ENCODE measurements at regions not wholly inside any gene's neighbourhood (a gene's known extent, or its start where the extent isn't known, plus 50 kb on each side); places are given as distances from the start of the nearest gene placed in this dataset.

DNA sequence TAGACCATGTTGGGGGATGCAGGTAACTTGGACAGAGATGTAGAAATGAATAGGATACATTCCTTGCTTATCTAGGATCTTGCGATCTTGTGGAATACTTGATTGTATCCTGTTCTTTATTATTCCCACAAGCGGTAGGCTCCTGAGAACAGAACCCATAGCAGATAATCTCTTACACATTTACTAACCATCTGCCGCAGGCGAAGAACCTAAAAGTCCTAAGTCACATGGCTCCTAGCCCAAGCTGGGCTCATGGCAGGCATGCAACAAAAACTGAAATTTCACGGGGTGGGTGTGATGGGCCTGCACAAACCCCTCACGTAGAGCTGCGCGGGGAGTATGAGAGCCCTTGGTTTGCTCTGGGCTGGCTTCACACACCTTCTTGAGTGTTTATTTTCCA is 177.4 kb upstream of the NECTIN1 start:
- DNase-seq (ENCODE audit: low spot score): no peak

DNA sequence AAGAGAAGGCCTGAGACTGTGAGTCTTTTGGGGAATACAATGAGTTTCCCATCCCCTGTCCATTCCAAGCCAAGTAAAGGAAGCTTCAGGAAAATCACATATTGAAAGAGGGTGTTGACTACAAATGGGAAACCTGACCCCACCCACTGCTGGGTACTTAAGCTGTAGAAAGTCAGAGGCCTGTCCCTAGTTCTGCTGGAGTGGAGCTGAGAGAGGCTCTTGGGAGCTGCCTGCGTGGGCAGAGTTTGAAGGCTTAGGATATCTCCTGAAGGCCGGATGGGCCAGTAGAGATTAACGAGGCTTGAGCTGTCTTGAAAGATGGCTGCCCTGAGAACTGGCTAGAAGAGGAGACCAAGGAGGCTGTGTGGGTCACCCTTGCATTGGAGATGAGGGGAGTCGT is 176.2 kb upstream of the NECTIN1 start:
- DNase-seq (ENCODE audit: low spot score): no peak

DNA sequence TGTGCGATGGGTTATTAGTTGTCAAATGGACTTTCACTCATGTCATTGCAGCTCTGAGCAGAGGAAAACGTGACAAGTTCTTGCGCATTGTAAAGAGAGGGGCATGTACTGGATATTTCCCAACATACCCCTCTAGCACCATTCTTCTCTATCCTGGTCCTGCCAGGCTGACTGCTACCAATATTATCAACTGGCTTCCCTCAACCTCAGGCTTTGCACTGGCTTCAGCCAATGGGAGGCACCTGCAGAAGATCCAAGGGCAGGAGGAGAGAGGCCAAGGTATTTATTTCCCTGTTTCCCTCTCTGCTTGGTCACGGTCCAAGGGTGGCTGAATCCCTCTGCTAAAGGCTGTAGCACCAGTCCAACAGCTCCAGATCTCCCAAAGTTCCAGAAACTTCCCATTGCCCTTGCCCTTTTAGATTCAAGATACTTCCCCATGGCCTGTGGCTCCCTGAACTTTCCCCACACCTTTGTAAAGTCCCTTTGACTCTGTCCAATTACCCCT is 175.6 kb upstream of the NECTIN1 start:
- no peak for DNase-seq (ENCODE audit: low spot score)

DNA sequence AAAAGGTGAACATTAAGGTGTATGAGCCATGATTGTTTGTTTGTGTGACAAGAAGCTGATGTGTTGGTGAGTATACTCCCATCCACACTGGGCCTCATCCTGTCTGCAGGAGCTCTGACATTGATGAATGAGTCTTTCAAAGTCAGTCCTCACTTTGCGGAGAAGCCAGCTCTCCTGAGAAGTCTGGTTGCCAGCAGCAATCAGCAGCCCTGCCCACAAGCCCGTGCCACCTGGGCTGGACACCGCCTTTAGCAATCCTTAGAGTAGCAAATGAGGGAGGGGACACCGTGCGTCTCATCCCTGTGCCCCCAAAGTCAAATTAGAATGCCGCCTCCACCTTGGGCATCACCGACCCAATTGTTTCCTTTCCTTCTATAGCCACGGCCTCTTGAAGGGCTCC is 174.8 kb upstream of the NECTIN1 start:
- no peak for DNase-seq (ENCODE audit: low spot score)

DNA sequence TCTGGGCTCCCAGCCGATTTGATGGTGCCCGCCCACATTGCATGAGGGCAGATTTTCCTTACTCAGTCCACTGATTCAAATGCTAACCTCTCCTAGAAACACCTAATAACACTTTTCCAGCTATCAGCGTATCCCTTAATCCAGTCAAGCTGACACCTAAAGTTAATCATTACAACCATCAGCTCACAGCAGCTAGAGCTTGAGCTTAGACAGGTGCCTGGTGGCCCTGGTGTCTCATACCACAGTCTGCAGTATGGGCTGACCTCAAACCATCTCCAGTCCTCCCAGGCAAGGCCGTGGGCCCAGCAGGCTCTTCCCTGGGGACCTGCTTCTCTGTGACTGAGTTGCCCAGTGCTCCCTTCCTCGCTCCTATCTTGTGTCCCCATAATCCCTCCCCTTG is 174.4 kb upstream of the NECTIN1 start:
- DNase-seq (ENCODE audit: low spot score): no peak

DNA sequence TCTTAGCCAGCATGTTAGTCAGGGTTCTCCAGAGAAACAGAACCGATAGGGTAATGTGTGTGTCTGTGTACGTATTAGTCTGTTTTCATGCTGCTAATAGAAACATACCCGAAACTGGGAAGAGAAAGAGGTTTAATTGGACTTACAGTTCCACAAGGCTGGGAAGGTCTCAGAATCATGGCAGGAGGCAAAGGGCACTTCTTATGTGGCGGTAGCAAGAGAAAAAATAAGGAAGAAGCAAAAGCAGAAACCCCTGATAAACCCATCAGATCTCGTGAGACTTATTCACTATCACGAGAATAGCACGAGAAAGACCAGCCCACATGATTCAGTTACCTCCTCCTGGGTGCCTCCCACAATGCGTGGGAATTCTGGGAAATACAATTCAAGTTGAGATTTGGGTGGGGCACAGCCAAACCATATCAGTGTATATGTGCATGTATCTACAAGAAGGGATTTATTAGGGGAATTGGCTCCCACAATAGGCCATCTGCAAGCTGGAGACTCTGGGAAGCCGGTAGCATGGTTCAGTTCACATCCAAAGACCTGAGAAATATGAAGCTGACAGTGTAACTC is 173.7 kb upstream of the NECTIN1 start:
- no peak for DNase-seq (ENCODE audit: low spot score)

DNA sequence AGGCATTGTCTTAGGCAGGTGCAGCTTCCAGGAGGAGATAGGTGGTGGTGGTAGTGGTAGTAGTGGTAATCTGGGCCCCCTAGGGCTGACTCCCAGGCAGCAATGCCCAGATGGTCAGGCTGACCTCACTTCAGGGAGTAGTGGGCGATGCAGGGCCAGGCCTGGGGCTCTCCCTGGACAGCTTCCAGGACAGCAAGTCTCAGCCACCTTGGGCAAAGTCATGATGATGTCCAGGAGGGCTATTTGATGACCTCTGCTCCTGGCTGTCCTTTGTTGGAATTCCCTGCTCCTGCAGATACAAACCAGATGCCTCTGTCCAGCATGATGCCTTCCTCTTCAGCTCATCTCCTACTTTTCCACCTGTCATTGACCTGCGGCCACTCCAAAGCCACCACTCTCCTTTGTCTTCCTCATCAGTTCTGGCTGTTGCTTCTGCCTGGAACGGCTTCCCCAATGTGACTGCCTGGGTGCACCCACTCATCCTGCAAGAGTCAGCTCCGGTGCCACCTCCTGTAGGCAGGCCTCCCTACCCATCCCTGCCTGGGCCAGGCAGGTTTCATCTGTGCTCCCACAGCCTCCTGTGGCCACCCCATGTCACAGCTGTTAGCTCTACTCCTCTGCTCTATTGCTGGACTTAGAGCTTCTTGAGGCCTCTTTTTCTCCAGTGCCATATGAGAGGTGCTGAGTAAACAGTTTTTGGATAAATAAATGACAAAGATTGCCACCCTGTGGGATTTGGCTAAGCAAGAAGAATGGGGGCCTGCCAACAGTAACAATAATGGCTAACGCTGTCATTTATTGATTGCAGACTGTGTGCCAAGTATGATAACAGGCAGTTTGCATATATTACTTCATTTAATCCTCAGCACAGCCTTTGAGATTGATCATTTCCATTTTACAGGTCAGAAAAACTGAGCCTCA is 172.9 kb upstream of the NECTIN1 start:
- no peak for DNase-seq (ENCODE audit: low spot score)

DNA sequence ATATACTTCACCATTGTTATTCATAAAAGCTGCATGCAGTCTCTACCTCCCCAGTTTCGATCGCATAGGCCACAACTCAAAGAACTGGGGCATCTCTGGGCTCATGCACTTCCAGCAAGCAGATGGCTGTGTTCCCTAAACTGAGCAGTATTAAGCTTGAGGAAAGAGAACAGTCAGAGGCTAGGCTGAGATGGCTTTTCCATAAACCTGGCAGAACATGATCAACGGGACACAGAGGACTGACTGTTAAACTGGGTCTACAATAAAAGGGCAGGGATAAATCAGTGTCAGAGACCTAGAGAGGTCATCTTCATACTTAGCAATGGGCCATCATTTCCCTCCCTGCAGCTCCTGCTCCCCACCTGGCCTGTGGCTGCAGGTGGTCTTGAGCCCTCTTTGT is 171.0 kb upstream of the NECTIN1 start:
- no peak for DNase-seq (ENCODE audit: low spot score)

DNA sequence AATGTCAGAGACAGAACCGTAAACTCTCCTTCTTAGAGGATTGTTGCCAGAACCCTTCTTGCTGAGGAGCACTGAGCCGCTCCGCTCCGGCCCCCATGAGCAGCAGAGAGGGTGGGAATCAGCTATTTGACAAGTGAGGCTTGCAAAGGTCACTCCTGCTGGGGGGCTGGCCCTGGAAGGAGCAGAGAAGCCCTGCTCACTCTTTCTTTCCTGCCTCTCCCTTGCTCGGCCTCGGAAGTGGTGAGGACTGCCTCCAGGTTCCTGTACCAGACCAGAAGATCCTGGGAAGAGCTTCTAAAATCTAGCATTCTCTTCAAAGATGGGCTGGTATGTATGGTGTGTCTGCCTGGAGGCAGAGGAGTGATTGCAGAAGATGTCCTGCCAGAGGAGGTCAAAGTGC is 168.6 kb upstream of the NECTIN1 start:
- no peak for DNase-seq (ENCODE audit: low spot score)

DNA sequence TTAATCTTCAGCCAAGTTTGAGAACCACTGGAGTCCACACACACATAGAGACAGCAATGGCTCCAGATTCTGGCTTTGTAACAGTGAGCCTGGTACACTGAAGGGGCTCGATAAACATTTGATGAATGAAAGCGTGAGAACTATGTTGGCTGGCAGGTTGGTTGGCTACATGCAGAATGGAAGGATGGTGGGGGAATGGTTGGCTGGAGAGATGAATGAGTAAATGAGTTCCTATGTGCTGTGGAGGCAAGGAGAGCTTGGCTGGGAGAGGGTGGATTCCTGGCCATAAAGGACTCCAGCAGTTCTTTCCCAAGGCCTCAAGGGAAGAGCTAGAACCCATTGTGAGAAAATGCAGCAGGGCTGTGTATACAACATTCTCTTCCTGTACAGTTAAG is 168.0 kb upstream of the NECTIN1 start:
- DNase-seq (ENCODE audit: low spot score): no peak

DNA sequence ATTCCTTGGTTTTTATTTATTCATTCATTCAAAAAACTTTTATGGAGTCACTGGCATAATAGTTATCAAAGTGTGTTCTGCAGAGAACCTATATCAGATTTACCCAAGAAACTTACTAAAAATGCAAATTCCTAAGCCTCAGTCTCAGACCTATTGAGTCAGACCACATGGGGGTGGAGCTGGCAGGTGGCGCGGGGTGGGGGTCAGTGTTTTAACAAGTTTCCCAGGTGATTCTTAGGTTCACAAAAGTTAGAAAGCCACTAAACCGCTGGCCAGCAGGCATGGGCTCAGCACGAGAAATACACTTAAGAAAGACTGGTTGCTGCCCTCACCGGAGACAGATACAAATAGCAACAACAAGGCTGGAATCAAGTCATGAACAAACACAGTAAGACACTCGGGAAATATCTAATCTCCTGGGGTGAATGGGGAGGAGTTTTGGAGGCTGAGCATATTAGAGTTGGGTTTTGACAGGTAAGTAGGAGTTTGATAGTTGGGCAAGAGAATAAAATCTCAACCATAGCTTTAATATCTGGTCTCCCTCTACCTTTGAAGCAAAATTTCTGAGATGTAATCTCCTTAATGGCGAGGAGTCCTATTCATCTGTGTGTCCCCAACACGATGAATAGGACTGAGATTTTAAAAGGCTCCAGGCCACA is 167.5 kb upstream of the NECTIN1 start:
- DNase-seq (ENCODE audit: low spot score): no peak

DNA sequence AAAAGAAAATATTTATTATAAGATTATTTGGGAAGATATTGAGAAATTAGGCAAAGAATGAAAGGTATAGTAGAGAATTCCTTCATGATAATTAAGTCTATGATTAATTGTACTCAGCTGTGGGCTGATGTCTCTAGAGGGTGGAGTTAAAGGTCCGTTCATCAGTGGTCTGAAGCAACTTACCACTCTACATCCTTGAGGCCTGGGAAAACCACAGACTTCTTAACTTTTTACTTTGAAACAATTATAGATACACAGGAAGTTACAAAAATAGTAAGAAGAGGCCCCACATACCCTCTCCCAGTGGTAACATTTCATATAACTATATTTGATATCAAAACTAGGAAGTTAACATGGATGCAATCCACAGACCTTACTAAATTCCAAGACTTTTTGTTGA is 167.0 kb upstream of the NECTIN1 start:
- DNase-seq (ENCODE audit: low spot score): no peak

DNA sequence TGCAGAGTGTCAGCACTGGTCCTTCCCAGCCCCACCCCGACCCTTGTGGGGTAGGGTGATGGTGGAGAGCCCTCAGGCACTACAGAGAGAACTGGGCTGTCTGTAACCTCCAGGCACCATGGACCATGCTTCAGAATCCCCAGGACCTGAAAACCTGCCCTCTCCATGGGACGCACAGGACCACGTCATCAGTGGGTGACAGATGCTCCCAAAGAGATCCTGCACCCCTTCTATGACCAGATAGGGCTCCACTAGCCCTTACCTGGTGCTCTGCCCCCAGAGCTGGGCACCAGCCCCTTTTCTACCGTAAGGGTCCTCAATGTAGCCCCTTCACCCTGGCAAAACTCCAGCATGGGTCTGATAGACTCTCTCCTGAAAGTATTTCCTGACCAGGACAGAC is 165.9 kb upstream of the NECTIN1 start:
- no peak for DNase-seq (ENCODE audit: low spot score)

DNA sequence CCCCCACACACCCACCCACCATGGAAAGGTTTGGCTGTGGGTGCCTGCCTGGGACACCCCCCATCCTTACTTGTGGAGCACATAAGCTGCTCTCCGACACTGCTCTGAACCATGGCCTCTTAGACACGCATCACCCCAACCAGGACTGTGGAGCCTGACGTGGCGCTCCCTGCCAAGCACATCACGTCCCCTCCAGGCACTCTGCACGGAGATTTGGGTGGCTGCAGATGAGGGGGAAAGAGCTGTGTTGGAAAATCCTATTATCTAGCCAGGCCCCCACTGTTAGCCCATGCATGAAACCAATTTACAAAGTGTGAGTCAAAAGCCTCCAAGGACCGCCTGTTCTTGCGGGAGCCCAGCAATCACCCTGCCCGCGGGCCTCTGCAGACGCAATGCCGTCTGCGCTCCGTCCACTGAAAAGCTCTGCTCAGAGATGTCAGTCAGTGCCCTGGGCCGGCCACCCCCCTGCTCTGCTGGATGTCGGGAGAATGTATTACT is 163.4 kb upstream of the NECTIN1 start:
- DNase-seq (ENCODE audit: low spot score): no peak

DNA sequence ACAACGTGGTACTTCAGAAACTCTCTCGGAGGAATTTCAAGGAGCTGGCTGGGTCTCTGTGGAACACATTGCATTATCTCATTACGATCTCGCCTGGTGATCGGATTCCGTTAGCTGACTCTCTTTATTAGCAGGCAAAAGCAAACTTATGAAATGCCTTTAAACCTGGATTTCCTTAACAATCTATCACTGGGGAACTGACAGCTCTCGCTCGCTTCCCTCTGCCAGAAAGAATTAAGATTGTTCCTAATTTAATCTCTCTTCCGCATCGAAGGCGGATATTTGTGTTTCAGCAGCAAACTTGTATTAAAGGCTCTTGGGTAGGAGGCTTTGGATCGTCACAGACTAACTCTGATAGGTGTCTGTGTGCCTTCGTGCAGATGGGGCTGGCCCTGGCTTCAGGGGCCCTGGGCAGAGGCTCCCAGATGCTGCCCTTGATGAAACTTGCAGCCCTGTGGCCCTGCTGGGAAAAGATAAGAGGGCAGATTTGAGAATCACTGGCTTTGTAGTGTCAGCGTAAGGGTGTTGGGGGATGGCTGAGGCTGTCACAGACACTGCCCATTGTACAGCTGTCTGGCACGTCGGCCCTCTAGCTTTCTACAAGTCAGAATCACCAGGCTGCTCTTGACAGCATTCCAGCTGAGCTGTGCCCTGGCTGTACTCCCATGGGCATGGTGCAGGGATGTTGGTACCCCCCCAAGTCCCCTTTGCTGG is 162.2 kb upstream of the NECTIN1 start:
- DNase-seq (ENCODE audit: low spot score): no peak

DNA sequence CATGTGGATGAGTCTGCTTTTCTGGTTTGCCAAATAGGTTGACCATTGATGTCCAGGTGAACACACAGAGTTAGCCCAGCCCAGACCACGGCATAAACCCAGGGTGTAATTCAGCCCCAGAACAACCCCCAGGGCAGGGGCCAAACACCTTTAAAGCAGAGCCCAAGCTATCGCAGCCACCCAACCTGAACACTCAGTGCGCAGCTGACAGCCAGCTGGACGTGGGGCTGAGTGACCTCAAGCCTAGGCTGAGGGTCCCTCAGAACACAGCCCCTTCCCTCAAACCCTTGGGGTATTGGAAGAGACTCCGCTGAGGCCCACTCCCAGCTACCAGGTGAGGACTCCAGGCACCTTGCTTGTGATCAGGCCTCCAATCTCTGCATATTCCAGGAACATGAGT is 161.5 kb upstream of the NECTIN1 start:
- no peak for DNase-seq (ENCODE audit: low spot score)

DNA sequence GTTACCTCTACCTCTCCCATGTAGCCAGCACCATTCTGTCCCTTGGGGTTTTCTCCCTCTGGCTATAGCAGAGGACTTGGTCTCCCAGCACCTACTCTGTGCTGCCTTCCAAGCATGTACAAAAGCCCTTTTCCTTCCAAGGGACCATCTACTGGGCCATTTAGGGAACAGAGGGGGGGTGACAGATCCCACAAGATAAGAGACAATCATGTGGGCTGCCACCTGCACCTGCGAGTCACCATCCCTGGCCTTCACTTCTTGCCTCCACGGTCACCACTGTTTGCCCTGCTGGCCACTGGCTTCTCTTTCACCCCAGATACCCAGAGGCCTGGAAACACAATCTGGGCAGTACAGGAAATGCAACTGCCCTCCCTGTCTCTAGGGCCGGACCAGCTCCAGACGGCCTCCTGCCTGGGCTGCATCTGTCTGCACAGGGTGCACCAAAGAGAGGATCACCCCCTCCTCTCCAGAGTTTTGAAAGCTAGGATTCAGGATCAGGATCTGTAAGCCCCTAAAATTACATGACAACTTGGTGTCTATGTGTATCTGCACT is 160.8 kb upstream of the NECTIN1 start:
- DNase-seq (ENCODE audit: low spot score): no peak

DNA sequence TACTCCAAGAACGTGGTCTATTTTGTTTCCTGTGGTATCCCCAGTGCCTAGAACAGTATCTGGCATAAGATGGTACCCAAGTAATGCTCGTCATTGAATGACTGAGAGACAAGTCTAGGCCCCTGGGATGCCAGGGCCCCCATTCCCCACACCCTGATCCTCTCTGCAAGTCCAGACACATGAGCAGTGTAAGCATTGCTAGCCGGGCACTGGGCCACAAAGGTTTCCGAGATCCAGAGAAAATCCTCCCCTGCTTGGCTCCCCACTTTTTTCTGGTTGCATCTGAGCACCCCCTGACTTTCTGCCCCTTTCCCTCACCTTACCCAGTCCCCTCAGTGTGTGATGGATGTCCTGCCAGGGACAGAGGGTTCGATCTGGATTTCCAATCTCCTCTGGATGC is 160.1 kb upstream of the NECTIN1 start:
- DNase-seq (ENCODE audit: low spot score): no peak

DNA sequence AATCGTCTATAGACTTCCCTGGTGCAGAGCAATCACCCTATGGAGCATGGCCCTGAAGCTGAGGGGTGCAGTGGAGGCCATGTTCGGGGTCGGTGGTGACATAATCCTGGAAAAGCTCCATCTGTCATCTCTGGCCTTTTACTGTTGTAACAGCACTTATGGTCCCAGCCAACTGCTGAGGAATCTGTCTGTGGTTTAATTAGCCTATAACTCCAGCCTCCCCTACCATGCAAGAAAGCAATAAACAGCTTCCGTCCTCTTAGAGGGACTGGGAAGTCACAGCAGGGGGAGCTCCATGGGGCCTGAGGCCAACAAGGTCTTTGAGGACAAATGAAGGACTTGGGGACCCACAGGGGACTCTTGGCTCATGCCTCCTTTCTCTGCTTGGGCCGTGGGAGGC is 159.1 kb upstream of the NECTIN1 start:
- DNase-seq (ENCODE audit: low spot score): no peak

DNA sequence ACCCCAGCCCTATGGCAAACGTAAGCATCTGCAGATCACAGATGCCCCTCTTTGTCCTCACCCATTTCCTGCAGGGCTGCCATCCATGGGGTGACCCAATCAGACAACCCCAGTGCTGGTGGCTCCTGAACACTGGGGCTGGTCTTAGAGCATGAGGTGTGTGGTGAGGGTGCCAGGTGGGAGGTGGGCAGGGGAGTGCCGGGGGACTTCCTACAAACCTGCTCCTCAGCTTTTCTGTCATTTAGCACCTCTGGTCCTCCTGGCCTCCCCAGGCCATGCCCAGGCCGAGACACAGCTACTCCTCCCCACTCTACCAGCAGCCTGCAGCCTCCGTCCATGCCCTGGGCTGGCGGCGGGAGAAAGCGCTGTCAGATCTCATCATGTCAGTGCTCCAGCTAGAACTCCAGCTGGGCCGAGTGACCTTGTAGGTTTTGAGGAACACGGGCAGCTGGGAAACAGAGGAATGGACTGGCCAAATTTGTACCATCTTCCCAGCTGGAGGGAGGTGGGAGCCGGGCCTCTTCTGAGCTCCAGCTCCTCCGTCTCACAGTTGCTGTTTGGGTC is 157.7 kb upstream of the NECTIN1 start:
- no peak for DNase-seq (ENCODE audit: low spot score)

DNA sequence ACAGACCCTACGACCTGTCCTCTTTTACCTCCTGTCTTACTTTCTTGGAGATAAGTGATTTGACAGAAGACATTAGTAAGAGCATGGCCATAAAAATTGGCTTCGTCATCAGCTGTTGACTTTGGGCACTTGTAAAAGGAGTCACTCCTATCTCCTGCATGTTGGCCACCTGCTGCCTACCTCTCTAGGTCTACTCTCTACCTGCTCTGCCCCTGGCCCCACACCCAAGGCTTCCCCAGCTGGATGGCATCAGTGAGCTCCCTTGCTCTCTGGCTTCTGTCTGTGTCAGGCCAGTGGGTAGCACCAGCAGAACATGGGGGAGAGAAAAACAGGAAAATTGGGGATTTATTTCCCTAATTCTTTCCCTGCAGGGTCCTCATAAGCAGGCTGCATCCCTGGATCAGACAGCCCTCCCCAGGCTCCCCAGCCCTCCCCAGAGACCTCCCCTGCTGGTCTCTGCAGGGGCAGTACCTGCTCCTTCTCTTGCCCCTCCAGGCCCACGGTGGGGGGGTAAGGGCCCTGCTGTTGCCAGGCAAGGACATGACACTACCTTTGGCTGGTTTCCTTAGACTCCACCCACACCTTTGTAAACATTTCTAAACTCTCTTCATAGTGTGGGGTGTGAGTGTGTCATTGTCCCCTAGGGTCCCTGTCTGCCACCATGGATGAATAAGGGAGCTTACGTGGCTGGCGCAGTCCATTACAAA is 157.0 kb upstream of the NECTIN1 start:
- no peak for DNase-seq (ENCODE audit: low spot score)

Data from COLO829 (cell line).